ENCODE measurements at regions not wholly inside any gene's neighbourhood (a gene's known extent, or its start where the extent isn't known, plus 50 kb on each side); places are given as distances from the start of the nearest gene placed in this dataset.

- TF ChIP-seq TCF12 (IDR thresholded peaks at IDR 0.05; ENCODE audit: low read depth) (no peak), REST (IDR thresholded peaks at IDR 0.05; ENCODE audit: low read depth) (no peak), CREB1 (IDR thresholded peaks at IDR 0.05; ENCODE audit: low read depth) (no peak), EGR1 (IDR thresholded peaks at IDR 0.05) (no peak), USF1 (IDR thresholded peaks at IDR 0.05) (no peak), CEBPB (IDR thresholded peaks at IDR 0.05) (no peak), MAX (IDR thresholded peaks at IDR 0.05) (no peak), FOXM1 (IDR thresholded peaks at IDR 0.05; ENCODE audit: borderline replicate concordance, low read depth) (no peak), EP300 (IDR thresholded peaks at IDR 0.05; ENCODE audit: borderline replicate concordance) (no peak)
These were observed 175.9 kb downstream of the ZDHHC21 start for GRCh38 chr9:14517154-14517906.

GRCh38 chr9:14516656-14517055, 176.6 kb downstream of the ZDHHC21 start:
- TF ChIP-seq TEAD4 (IDR thresholded peaks at IDR 0.05) = no peak
- TF ChIP-seq TAF1 (IDR thresholded peaks at IDR 0.05; ENCODE audit: low read depth) = no peak
- no peak for TF ChIP-seq USF1 (IDR thresholded peaks at IDR 0.05)
- TF ChIP-seq REST (IDR thresholded peaks at IDR 0.05; ENCODE audit: low read depth) = no peak
- TF ChIP-seq TCF12 (IDR thresholded peaks at IDR 0.05; ENCODE audit: low read depth) = no peak
- no peak for TF ChIP-seq RAD21 (IDR thresholded peaks at IDR 0.05; ENCODE audit: low read depth)
- TF ChIP-seq YY1 (IDR thresholded peaks at IDR 0.05; ENCODE audit: low read depth) = no peak
- no peak for TF ChIP-seq CREB1 (IDR thresholded peaks at IDR 0.05; ENCODE audit: low read depth)
- no peak for TF ChIP-seq NFIC (IDR thresholded peaks at IDR 0.05)
- no peak for TF ChIP-seq EGR1 (IDR thresholded peaks at IDR 0.05)
- no peak for TF ChIP-seq ZBTB7A (IDR thresholded peaks at IDR 0.05; ENCODE audit: low read depth)
- no peak for TF ChIP-seq MAX (IDR thresholded peaks at IDR 0.05)
- no peak for TF ChIP-seq FOXM1 (IDR thresholded peaks at IDR 0.05; ENCODE audit: borderline replicate concordance, low read depth)
- no peak for TF ChIP-seq CEBPB (IDR thresholded peaks at IDR 0.05)
- TF ChIP-seq EP300 (IDR thresholded peaks at IDR 0.05; ENCODE audit: borderline replicate concordance) = no peak

- TF ChIP-seq CEBPB (IDR thresholded peaks at IDR 0.05) (no peak), REST (IDR thresholded peaks at IDR 0.05; ENCODE audit: low read depth) (no peak), TEAD4 (IDR thresholded peaks at IDR 0.05) (no peak), EP300 (IDR thresholded peaks at IDR 0.05; ENCODE audit: borderline replicate concordance) (no peak), YY1 (IDR thresholded peaks at IDR 0.05; ENCODE audit: low read depth) (no peak), RAD21 (IDR thresholded peaks at IDR 0.05; ENCODE audit: low read depth) (no peak), EGR1 (IDR thresholded peaks at IDR 0.05) (no peak), NFIC (IDR thresholded peaks at IDR 0.05) (no peak), FOXM1 (IDR thresholded peaks at IDR 0.05; ENCODE audit: borderline replicate concordance, low read depth) (no peak), ZBTB7A (IDR thresholded peaks at IDR 0.05; ENCODE audit: low read depth) (no peak), USF1 (IDR thresholded peaks at IDR 0.05) (no peak), MAX (IDR thresholded peaks at IDR 0.05) (no peak), TAF1 (IDR thresholded peaks at IDR 0.05; ENCODE audit: low read depth) (no peak), CREB1 (IDR thresholded peaks at IDR 0.05; ENCODE audit: low read depth) (no peak), TCF12 (IDR thresholded peaks at IDR 0.05; ENCODE audit: low read depth) (no peak)
These were observed 177.5 kb downstream of the ZDHHC21 start for GRCh38 chr9:14515571-14516198.
